ENCODE measurements at regions not wholly inside any gene's neighbourhood (a gene's known extent, or its start where the extent isn't known, plus 50 kb on each side); places are given as distances from the start of the nearest gene placed in this dataset.

DNA sequence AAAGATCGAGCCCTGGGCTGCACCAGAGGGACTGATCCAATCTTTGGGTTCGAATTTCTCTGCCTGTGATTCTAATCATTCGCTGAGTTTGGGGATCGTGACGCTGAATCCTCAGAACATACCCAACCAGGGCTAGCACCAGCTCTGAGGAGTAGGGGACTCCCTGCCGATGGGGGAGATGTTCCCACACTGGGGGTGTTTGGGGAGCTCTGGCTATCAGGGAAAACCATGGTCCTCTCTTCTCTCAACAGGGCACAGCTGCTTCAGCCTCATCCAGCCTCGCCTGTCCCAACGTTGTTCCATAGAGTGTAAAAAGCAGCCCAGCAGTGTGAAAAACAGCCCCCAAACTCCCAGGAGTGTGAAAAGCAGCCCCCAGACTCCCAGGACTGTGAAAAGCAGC is 136.6 kb downstream of the ANKRD60 start:
- DNase-seq (ENCODE audit: low read depth), result no peak

GRCh38 chr20:58090161-58090560 is 138.3 kb downstream of the ANKRD60 start:
- DNase-seq (ENCODE audit: low read depth), result no peak

DNA sequence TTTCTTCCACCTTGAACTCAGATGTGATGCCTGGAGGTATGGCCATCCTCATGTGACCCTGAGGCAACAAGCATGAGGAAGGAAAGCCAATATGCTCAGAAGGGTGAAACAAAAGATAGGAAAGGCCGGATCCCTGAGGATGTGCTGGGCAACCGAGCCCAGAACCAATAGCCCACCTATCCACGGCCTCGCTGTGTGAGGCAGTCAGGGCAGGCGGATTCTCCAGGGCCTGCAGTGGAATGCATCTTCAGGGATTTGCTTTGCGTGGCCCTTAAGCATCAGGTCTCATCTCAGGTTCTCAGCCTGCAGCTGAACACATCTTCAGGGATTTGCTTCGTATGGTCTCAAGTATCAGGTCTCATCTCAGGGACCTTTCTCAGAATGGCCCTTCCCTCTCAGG is 139.8 kb downstream of the ANKRD60 start:
- no peak for DNase-seq (ENCODE audit: low read depth)

- no peak for DNase-seq (ENCODE audit: low read depth)
Observed at GRCh38 chr20:58088105-58088504, 140.3 kb downstream of the ANKRD60 start.

- no peak for DNase-seq (ENCODE audit: low read depth)
Observed at GRCh38 chr20:58087562-58087858, 140.9 kb downstream of the ANKRD60 start.

DNA sequence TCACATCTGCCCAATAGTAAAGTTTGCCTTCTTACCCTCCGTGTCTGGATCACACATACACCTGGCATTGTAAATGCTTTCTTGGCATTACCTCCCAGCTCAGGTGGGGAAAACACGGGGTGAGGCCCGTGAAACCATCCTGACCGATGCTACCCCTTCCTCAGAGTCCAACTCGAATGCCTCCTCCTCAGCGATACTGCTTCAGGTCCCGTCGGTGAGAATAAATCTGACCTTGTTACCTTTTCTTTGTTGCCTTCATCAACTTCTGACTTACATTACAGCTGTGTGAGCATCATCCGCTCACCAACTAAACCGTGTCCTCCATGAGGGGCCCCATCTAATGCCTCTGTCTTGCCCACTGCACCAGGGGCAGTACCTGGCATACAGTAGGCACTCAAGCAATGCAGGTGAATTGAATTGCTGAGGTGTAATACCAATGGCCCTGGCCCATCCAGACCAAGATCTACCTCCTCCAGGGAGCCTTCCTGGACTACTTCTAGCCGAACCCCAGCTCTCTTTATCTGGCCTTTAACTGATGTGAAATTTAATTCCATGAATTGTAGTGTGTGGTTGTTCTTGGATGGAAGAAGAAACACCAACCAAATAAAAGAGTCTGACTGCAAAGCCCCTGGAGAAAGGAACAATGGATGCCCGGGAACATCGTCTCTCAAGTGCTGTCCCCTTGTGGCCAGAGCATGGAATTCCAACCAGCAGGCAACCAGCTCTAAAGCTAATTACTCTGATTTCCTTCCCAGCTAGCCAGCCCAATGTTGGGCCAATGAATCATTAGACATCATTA is 141.5 kb downstream of the ANKRD60 start:
- peak; percentile 76 for DNase-seq (ENCODE audit: low read depth)

DNA sequence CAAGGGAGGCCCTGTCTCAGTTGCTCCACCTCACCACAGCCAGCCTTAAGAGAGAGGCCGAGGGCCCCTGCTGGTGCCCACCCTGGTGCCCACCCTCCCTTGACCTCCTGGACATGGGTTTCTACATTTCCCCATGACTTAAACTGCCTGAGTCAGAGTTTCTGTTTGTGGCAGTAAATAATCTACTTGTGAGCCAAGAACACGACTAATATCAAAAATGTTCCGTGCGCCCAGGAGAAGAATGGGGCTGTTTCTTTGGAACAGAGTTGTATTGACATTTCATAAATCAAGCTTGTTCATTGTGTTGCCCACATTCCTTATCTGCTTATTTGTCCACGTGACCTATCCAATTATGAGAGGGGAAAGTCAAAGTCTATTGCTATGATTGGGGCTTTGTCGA is 143.5 kb downstream of the ANKRD60 start:
- DNase-seq (ENCODE audit: low read depth), result peak; percentile 47

GRCh38 chr20:58084566-58084965 is 143.9 kb downstream of the ANKRD60 start:
- DNase-seq (ENCODE audit: low read depth), result no peak

DNA sequence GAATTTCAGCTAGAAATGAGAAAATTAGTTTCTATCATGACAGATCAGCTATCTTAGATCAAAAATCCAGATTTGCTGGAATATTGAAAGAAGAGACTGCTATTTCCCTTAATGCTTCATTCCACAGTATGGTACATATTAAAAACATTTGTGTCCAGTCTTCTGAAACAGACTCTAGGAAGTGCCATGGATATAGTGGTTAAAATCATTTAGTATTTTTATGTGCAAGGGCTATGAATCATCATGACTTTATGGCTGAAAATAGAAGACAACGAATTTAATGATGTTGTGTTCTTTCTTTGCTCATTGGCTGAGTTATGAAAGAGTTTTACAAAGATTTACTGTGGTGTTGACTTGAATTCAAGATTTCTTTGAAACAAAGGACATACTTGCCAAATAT is 146.6 kb downstream of the ANKRD60 start:
- peak; percentile 78 for DNase-seq (ENCODE audit: low read depth)

DNA sequence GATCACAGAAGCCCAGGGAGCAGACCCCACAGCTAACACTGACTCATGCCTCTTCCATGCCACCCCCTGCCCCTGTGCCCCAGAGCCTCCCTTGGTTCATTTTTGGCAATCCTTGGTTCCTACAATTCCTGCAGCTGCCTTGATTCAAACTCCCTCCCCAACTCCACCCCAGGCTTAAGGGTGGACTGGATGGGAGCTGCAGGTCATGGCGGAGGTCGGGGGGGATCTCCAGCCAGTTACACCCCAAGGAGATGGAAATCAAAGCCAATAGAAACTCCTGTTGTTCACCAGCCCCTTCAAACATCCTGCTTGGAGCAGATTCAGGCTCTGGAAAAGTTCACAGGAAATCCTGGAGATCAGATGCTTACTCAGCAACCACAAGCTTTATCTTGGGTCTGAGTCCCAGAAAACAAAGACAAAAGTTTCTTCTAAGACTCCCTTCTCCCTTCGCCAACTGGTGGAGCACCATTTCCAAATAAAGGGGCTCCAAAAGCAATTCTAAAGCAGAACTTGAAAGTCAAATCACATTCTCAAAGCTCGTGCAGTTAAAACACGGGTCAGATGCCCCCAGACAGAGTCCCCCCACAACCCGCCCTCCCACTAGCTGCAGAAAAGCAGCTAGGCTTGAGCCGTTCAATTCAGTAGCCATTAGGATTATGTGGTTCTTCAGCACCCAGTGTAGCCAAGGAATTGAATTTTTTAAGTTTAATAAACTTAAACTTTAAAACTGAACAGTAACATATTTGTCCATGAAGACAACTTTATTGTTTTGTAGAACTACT is 149.5 kb downstream of the ANKRD60 start:
- DNase-seq (ENCODE audit: low read depth), result peak; percentile 92

DNA sequence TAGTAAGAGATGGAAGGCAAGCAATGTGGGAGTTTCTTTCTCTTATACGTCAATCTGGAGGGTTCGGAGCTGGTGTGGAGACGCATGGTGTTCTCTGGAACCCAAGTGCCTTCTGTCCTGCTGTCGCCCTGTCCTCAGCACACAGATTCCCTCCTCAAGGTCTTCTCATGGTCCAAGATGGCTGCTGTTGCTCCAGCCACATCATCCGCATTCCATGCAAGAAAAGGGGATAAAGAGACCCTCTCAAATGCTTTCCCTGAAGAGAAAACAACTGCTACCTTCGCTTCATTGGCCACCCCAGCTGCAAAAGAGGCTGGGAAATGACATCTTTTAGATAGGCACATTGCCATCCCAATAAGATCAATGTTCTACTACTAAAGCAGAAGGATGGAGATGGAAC is 151.2 kb downstream of the ANKRD60 start:
- DNase-seq (ENCODE audit: low read depth), result no peak

DNA sequence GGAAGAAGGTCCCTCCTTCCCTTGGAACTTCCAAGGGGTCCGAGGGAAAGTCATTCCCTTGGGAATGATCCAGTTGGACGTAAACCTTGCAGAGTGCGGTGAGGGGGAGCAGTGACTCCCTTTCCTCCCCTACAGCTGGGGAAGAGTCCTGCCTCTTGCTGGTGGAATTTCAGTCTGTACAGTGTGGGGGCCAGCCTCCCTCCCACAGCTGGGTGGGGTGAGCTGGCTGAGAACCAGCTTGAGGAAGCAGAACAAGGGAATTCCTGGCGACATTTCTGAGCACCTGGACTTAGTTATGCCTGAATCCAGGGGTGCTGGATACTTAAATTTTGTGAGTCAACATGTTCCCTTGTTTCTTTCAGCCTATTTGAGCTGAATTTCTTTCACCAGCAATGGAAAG is 152.0 kb downstream of the ANKRD60 start:
- DNase-seq (ENCODE audit: low read depth), result no peak

GRCh38 chr20:58075586-58076345 is 152.7 kb downstream of the ANKRD60 start:
- DNase-seq (ENCODE audit: low read depth), result peak; percentile 63

GRCh38 chr20:58073945-58074856 is 154.3 kb downstream of the ANKRD60 start:
- peak; percentile 89 for DNase-seq (ENCODE audit: low read depth)

- no peak for DNase-seq (ENCODE audit: low read depth)
Observed at GRCh38 chr20:58072695-58073671, 155.5 kb downstream of the ANKRD60 start.

GRCh38 chr20:58071991-58072390 is 156.5 kb downstream of the ANKRD60 start:
- no peak for DNase-seq (ENCODE audit: low read depth)

GRCh38 chr20:58071298-58071697 is 157.2 kb downstream of the ANKRD60 start:
- DNase-seq (ENCODE audit: low read depth), result no peak

- DNase-seq (ENCODE audit: low read depth), result no peak
Observed at GRCh38 chr20:58070664-58071196, 157.7 kb downstream of the ANKRD60 start.

- DNase-seq (ENCODE audit: low read depth), result no peak
Observed at GRCh38 chr20:58069796-58070663, 158.4 kb downstream of the ANKRD60 start.

Measured in M059J (cell line).